NCI-H1417 treated with DMSO at 0.1 percent for 48 hours (cell line): ENCODE measurements at regions not wholly inside any gene's neighbourhood (a gene's known extent, or its start where the extent isn't known, plus 50 kb on each side); places are given as distances from the start of the nearest gene placed in this dataset.
A peak's percentile ranks its signal among the peaks of the same experiment; 100 is the strongest.
"Not testable (repeated sequence)": the region's sequence is repeated elsewhere in the genome, so short reads cannot be mapped to it uniquely, and the experiment has no call there.

Experiments
- DNase-seq: peaks from one replicate; lab custom pipeline; 2025; lab: John Stamatoyannopoulos, UW

GRCh38 chr3:88954853-88955252 is 152.6 kb upstream of the EPHA3 start:
- DNase-seq = no peak

GRCh38 chr3:88955274-88955673 is 152.1 kb upstream of the EPHA3 start:
- no peak for DNase-seq

GRCh38 chr3:88957711-88958439 is 149.5 kb upstream of the EPHA3 start:
- DNase-seq = no peak

- no peak for DNase-seq
Measured at GRCh38 chr3:88960019-88960418, 147.4 kb upstream of the EPHA3 start.

- DNase-seq = no peak
Measured at GRCh38 chr3:88963003-88963402, 144.4 kb upstream of the EPHA3 start.

- no peak for DNase-seq
Measured at GRCh38 chr3:88979760-88980159, 127.7 kb upstream of the EPHA3 start.

- DNase-seq = no peak
Measured at GRCh38 chr3:88983458-88983857, 124.0 kb upstream of the EPHA3 start.

- DNase-seq = no peak
Measured at GRCh38 chr3:88984256-88984655, 123.2 kb upstream of the EPHA3 start.

GRCh38 chr3:88984832-88985231 is 122.6 kb upstream of the EPHA3 start:
- no peak for DNase-seq

GRCh38 chr3:88985491-88985890 is 121.9 kb upstream of the EPHA3 start:
- no peak for DNase-seq

- DNase-seq = no peak
Measured at GRCh38 chr3:88986834-88987233, 120.6 kb upstream of the EPHA3 start.

GRCh38 chr3:88987776-88988175 is 119.6 kb upstream of the EPHA3 start:
- DNase-seq = no peak

GRCh38 chr3:88988906-88989305 is 118.5 kb upstream of the EPHA3 start:
- no peak for DNase-seq

GRCh38 chr3:88991496-88991895 is 115.9 kb upstream of the EPHA3 start:
- no peak for DNase-seq

- no peak for DNase-seq
Measured at GRCh38 chr3:88996691-88997090, 110.7 kb upstream of the EPHA3 start.

GRCh38 chr3:88997260-88997659 is 110.2 kb upstream of the EPHA3 start:
- no peak for DNase-seq

- DNase-seq = no peak
Measured at GRCh38 chr3:89000886-89001285, 106.5 kb upstream of the EPHA3 start.

- no peak for DNase-seq
Measured at GRCh38 chr3:89002191-89002590, 105.2 kb upstream of the EPHA3 start.

GRCh38 chr3:89013536-89013935 is 93.9 kb upstream of the EPHA3 start:
- DNase-seq = no peak

GRCh38 chr3:89017531-89017930 is 89.9 kb upstream of the EPHA3 start:
- DNase-seq = no peak

- DNase-seq = peak; percentile 65
Measured at GRCh38 chr3:89025185-89025584, 82.2 kb upstream of the EPHA3 start.

- DNase-seq = no peak
Measured at GRCh38 chr3:89032346-89033013, 74.9 kb upstream of the EPHA3 start.

GRCh38 chr3:89034723-89035122 is 72.7 kb upstream of the EPHA3 start:
- DNase-seq = not testable (repeated sequence)

- no peak for DNase-seq
Measured at GRCh38 chr3:89038869-89039268, 68.6 kb upstream of the EPHA3 start.
